ENCODE measurements at regions not wholly inside any gene's neighbourhood (a gene's known extent, or its start where the extent isn't known, plus 50 kb on each side); places are given as distances from the start of the nearest gene placed in this dataset.

GRCh38 chr13:54206626-54207025 lies 1178.0 kb downstream of the OLFM4 start:
- ChIA-PET CTCF (no interaction called here), POLR2A (no interaction called here)
- TF ChIP-seq ZNF140 (tag by site-specific recombination; IDR thresholded peaks at IDR 0.05) (no peak), ELK4 (IDR thresholded peaks at IDR 0.05; ENCODE audit: borderline replicate concordance, low read depth, low read length) (no peak), ZNF266 (tag by site-specific recombination; IDR thresholded peaks at IDR 0.05; ENCODE audit: low read depth) (no peak), BCL11A (tag by site-specific recombination; IDR thresholded peaks at IDR 0.05; ENCODE audit: low read depth) (no peak), SCRT1 (tag by site-specific recombination; IDR thresholded peaks at IDR 0.05; ENCODE audit: borderline replicate concordance) (no peak), EGR2 (tag by site-specific recombination; IDR thresholded peaks at IDR 0.05; ENCODE audit: low read depth) (no peak), ZBTB11 (tag by site-specific recombination; conservative IDR thresholded peaks at IDR 0.05; ENCODE audit: low read depth) (no peak), MYNN (tag by site-specific recombination; IDR thresholded peaks at IDR 0.05; ENCODE audit: borderline replicate concordance) (no peak), ZNF221 (tag by site-specific recombination; IDR thresholded peaks at IDR 0.05; ENCODE audit: borderline replicate concordance) (no peak), ZBTB1 (tag by site-specific recombination; IDR thresholded peaks at IDR 0.05) (no peak), ZNF596 (tag by site-specific recombination; IDR thresholded peaks at IDR 0.05) (no peak), HOXD13 (CRISPR knock-in tag; IDR thresholded peaks at IDR 0.05; ENCODE audit: borderline replicate concordance) (no peak), ZBTB6 (tag by site-specific recombination; IDR thresholded peaks at IDR 0.05) (no peak), SALL2 (tag by site-specific recombination; IDR thresholded peaks at IDR 0.05; ENCODE audit: borderline replicate concordance) (no peak), ATF2 (tag by site-specific recombination; IDR thresholded peaks at IDR 0.05; ENCODE audit: low read depth) (no peak), OVOL3 (tag by site-specific recombination; IDR thresholded peaks at IDR 0.05) (no peak), ZNF423 (tag by site-specific recombination; IDR thresholded peaks at IDR 0.05) (no peak), ZNF398 (tag by site-specific recombination; IDR thresholded peaks at IDR 0.05) (no peak), ZNF114 (tag by site-specific recombination; IDR thresholded peaks at IDR 0.05) (no peak), ZNF48 (tag by site-specific recombination; IDR thresholded peaks at IDR 0.05) (no peak)
- no peak overlapping the region for H3K27ac ChIP-seq (ENCODE audit: extremely low read depth, low read depth, low read length)
- no peaks in the 10 kb centered on the region for H3K4me1 ChIP-seq (ENCODE audit: control insufficient read depth, insufficient read depth, low read length)
- no peaks in the 10 kb centered on the region for H3K9me3 ChIP-seq (ENCODE audit: control insufficient read depth, insufficient read depth, low read depth, low read length)
- H3K4me3 ChIP-seq (ENCODE audit: low read depth, low read length) = no peak overlapping the region
- no peaks in the 10 kb centered on the region for H3K36me3 ChIP-seq (ENCODE audit: control insufficient read depth in 2 of 2, insufficient read depth in 1 of 2, low read length in 2 of 2)
